GM21529 (cell line): ENCODE measurements at regions not wholly inside any gene's neighbourhood (a gene's known extent, or its start where the extent isn't known, plus 50 kb on each side); places are given as distances from the start of the nearest gene placed in this dataset.

ENCODE experiments used
- ATAC-seq: cut with Tn5 transposase; IDR thresholded peaks from one replicate; pipeline ENCODE4 v1.9.1; 2021; ENCODE audit not compliant: unreplicated experiment

DNA sequence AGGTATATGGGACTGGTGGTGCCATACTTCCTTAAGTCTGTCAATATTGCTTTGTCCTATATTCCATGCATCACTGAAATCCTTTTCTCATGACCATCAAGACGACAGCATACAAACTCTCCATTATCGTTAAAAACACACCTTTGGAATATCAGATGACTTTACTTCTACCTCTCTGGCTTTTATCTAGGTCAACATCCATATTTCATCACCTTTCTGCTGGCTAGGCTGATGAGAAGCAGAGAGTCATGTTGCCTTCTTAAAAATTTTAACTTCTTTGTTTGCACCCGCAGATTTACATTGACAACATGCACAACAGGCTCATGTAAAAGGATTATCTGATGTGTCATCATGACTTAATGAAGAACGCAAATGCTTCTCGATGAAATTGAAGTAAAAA is 771.4 kb downstream of the OLFM4 start:
- ATAC-seq = no peak

DNA sequence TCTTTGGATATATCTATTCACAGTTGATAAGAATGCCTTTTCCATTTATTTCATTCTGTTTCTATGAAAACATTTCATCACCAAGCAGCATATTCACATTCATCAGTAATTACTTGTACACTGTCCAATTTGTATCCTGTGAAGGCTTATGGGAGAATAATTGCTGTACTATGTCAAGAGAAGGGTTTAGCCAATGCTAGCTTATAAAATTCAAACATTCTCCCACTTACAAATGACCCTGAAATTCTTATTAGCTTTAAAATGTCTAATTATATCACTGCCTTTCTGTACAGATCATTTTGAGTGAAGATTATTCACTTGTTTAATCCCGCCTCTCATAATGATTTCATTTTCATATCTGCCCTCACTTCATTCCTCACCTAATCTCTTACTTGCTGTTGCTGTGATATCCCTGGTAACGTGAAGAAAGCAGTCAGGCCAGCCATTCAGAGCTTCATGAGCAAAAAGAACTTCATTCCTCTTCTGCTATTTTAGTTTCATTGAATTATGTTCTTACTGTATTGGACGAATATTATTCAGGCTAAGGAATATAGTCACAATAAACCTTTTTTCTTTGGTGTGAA is 778.7 kb downstream of the OLFM4 start:
- no peak for ATAC-seq

DNA sequence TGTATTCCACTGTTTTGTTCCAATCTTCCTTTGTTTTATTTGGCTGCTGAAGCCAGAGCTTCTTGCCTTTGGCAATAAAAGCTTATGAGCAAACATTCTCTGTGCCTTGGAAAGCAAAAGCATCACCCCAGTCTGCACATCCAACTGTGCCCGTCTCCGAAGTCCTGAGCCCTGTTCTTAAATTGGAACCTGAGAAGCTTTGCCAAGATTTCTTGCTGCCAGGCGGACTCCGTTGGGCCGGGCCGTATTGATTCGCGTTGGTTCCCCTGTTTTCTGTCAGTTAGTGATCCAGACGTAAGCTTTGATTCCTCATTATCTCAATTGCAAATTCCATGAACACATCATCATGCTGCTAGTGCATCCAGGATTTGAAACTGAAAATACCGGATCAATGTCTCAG is 793.0 kb downstream of the OLFM4 start:
- ATAC-seq = no peak

DNA sequence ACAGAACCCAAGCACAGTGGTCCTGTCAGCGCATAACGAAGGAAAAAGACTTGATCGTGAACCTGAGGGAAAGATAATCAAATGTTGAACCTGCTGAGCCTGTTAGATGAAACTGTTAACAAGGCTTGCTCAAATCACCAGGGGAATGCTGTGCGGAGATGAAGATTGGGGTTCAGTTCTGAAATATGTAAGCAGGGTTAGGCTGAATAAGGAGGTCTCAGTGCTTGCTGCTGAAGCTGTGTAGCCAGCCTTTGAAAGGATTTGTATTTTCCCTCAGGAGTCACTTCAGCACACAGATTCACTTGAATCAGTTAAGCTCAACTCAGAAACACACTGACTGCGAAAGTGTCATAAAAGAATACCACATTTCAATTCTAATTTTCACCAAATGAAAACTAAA is 793.5 kb downstream of the OLFM4 start:
- no peak for ATAC-seq

DNA sequence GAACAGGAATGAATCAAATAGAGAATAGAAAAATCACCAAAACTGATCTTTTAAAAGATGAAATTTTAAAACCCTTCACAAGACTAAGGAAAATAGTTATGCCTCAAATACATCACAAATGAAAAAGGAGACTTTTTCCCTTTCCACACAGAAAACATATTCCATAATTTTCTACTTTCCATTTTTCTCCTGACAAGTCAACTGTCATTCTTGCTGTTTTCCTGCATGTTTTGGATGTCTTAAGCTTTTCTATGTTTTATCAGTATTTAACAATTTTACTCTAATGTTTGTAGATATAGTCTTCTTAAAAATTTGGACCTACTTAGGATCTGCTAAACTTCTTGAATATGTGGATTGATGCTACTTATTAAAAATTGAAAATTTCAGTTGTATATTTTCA is 810.8 kb downstream of the OLFM4 start:
- no peak for ATAC-seq

DNA sequence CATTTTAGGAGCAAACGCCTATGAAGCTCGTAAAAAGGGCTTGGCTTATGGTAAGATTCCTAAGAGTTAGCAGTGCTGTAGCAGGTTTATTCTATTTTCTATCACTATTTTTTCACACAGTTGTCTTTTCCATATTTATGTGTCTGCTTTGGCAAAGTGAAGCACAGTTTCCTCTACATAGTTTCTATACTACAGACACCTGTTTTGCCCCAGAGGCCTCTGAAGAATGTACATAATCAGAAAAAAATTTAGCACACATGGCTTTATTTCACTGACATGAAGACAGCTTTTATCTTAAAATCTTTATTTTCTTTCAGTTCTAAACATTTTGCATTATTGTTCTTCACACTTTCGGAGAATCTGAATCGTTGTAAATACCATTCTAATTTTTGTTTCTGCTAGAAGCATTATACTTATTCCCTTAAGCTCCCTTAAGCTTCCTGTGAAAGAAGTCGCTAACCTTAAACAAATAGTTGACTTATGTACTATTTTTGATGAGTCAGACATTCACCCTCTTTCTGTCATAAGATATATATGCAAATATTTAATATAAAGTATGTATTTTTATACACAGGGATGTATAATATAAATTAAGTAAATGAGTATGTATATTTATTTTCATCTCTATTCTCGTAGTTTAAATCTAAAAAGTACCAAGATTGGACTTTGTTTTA is 816.0 kb downstream of the OLFM4 start:
- ATAC-seq = no peak

DNA sequence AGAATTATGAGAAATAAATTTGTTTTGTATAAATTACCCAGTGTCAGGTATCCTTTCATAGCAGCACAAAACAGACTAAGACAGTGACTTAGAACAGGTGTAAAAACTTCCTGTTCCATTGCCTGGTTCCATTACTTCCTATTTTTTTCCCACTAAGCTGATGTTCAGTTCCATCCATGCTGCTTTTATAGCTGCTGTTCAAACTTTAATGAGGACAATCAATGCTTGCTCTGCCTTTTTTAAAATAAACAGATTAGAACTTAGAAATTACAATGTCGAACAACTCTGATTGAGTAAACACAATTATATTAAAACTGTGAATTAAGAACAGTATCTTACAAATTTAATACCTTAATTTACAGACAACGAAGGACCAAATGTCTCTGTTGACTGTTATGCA is 818.9 kb downstream of the OLFM4 start:
- no peak for ATAC-seq

DNA sequence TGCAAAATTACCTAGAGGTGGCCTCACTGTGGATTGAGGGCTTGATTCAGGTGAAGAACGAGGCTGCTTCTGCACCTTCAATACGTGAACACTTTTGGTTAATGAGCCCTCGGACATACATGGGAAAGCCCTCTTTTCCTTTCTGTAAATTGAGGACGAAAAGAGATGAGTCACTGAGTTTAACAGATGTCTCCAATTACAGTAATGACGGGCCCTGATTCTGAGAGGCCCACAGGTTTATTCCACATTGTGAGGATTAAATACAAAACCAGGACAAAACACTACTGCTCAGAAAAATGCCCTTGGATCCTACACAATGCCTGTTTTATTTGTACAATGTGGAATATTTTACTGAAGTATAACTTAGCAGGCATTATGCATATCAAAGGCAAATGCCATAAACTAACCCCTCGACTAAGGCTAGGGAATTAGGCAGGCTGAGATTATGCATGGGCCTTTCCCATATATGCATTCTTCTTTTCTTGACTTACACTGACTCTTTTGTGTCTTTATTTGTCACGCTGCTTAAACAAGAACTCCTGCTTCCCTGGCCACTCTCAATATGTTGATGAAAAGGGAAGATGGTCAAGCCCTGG is 819.9 kb downstream of the OLFM4 start:
- ATAC-seq = no peak

DNA sequence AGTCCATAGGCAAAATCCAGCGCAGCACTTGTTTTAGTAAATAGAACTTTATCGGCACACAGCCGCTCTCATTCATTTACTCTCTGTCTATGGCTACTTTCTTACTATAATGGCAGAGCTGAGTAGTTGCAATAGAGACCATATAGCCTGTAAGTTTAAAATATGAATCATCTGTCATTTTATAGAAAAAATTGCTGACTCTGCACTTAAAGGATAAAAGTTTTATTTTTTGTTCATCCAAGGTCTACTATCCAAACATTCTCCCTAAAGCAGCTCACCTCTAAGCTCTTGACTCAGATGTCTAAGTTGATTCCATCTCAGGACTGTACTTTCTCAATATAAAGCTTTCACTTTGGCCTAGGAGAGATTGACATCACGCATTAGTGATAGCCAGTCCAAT is 825.7 kb downstream of the OLFM4 start:
- no peak for ATAC-seq

DNA sequence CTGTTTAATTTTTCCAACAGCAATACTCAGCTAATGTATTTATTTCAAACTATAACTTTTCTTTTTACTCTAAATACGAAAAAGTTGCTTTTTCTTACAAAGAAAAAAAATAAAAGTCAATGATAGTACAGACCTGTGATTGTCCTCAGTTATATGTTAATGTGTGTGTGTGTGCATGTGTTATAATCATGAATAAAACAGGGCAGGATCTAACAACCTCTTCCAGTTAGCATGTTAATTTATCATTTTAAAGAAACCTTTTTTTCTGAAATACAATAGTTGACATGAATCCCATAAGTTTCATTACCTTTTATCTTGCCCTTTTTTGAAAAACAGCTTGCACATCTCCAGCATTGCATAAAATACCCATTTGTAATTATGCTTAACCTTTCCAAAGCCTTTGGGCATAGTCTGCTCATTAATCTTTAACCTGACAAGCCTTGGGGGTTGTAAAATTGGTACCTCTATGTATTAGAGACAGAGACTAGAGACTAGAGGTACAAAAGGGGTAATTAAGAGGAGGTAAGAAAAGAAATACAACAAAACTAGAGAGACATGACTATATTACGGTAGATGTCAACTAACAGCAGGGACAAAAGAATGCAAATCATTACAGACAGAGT is 828.1 kb downstream of the OLFM4 start:
- no peak for ATAC-seq

DNA sequence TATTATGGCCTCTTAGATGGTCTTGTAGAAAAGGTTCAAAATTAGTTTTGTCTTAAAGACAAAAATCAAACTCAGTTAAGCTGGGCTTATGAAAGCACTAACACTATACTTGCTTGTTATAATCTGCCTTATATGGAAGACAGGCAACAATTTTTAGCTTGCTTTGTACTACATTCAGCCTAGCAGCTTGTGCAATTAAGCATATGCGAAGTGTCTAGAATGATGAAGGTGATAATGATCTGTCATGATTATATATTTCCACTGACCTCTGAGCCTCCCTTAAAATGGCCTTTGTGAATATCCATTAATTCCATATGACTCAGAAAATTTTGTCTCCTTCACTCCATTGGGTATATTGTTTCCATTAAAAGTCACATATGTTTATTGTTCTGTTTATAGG is 834.9 kb downstream of the OLFM4 start:
- ATAC-seq = no peak

DNA sequence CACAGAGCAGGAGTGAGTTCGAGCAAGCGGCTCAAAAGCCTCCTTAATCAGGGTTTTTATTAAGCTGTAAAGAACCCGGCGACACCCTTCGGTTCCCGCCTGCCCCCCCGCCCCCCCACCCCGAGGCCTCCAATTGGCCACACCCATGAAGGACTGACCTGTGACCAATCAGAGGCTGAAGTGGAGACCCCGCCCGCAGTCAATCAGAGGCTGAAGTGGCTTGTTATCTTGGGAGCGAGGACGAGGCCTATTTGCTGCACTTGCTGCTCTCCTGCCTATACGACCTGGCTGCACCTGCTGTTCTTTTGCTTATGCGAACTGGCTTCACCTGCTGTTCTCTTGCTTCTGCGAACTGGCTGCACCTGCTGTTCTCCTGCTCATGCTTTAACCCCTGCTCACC is 844.9 kb downstream of the OLFM4 start:
- ATAC-seq = no peak

DNA sequence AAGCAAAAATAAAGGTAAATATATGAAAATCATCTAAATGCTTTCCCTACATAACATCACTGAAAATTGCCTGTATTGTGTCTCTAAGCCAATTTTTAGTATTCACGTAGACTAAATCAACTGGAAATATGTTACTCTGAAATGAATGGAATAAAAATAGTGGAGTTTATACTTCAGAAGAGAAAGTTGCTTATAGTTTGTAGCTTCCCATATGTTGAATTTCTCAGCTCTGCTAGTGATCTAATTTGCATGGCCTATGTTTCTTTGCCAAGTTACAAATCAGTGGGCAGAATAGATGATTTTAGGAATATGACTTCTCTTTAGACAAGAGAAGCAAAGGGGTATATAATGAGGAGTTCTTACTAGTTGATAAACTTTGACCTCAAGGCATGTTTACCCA is 850.2 kb downstream of the OLFM4 start:
- ATAC-seq = no peak

DNA sequence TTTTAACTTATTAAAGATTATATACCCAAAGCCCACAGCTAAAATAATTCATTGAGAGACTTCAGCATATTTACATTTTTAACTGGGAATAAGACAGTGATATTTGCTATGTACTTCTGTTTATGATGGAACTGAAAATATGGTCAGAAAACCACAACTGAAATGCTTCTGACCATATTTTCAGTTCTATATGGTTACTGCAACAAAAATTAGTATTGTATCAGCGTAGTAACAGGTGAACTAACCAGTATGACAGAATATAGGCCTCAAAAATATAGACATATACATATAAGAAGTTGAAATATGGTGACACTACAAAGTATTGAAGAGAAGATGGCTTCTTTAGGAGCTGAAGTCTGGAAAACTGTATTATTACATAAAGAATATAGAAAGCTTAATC is 857.4 kb downstream of the OLFM4 start:
- no peak for ATAC-seq

DNA sequence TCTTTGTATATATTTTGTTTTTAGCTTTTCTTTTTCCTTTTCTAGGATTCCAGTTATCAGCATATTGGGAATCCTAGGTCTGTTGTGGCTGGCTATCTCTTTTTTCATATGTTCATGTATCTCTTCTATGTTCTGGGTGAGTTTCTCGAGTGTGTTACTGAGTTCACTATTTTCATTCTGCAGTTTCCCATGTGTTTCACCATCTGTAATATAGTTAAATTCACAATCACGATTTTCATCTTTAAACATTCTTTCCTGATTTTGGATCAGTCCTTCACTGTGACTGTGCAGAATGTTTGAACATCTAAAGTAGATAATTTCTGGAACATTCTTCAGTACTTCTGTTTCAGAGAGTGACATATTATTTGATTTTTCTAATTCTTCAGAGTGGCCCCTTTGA is 862.1 kb downstream of the OLFM4 start:
- ATAC-seq = no peak

DNA sequence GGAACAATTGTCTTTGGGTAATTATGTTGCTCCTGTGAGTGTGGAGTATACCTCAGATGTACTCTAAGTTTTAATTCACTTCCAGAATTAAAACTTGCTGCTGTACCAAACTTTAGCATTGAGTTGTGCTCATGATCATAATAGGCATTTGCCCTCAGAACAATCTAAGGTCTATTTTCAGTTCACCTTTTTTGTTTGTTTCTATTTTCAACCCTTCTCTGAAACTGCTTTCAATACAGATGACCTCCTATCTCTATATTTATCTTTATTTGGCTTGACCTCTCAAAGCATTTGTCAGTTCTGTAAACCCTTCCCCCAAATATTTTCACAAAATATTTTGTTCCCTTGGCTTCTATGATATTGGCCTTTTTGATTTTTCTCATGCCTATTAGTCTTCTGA is 873.0 kb downstream of the OLFM4 start:
- no peak for ATAC-seq

DNA sequence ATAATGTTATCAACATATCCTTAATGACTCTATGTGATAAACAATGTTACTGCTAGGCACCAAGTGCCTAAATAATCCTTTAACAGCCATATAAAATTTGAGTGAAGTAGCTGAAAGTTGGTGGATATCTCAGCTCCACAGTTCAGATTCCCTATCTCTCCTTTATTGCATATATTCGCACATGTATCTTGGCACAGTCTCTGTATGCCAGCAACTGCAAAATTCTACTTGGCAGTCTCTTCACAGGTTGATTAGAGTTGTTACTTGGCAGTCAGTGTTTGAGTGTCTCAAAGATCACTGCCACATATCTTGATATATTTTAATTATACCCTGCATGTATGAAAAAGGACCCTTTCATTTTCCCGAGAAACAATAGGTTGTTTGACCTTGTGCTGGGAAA is 879.3 kb downstream of the OLFM4 start:
- no peak for ATAC-seq

DNA sequence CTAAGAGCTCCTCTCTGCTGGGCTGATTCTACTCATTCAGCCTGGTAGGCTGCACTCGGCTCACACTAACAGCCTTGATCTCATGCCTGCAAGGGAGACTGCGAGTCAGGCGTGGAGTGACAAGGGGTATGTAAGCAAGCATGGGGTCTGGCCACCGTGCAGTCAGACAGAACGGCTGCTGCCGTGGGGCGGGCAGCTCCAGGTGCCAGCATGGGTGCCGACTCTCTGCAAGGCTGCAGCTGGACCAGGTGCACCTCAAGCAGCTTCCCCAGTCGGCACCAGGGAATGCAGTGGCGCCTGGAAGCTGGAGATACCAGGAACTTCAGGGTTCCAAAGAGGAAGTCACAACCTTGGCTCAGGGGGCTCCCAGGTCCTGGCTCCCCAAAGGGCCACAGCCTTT is 892.3 kb downstream of the OLFM4 start:
- no peak for ATAC-seq

DNA sequence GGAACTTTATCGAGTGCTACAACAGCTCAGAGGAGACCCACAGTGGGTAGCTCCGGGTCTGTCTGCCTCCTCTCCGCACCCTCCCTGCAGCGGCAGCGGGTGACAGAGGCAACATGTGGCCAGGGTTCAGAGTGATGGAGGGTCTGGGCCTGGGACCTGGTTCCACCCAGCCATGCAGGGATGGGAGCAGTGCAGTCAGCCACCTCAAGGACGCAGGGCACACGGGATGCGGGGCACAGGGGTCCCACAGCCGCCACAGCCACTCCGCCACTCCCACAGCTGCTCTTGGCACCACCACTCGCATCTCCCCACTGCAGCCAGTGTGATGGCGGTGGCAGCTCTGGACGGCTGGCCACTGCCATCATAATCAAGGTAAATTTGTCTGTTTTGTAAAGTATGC is 892.9 kb downstream of the OLFM4 start:
- ATAC-seq = no peak

DNA sequence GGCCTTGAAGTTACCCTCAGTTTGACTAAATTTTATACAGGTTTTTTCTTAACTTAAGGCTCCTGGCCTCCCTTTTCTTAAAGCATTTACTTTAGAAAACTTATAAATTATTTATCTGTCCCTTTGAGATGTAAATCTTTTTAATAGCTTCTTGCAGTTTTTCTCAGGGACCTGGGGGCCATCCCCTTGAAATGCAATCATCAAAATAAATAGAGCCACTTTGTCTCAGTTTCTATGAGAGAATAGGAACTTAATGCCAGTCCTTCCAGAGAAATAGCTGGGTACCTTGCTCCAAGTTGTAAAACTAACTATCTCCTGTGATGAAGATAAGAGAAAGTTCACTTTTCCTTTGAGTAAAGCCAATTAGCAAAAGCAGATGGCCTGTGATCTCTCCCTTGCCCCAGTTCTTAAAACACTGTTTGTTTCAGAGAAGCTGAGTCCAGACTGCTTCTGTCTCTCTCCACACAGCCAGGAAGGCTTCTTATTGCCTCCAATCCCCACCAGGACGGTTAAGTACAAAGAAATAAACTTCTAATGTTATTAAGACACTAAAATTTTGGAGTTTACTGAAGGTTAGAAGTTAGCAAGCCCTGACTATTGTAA is 913.1 kb downstream of the OLFM4 start:
- no peak for ATAC-seq

DNA sequence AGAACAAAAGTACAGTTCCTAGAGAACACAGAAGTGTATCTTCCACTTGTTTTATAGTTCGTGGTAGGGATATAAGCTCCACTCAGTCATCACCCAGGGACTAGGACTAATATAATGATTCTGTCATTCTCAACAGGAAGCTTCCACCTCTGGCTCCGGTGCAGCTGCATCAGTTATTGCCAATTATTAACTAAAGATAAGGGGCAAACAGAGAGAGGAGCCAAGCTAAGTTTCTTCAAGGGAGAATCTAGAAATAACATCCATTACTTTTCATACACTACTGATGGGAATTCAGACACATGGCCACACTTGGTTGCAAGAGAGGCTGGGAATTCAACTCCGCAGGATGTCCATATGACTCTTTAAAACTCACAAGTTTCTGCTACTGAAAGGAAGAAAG is 917.9 kb downstream of the OLFM4 start:
- ATAC-seq = no peak

DNA sequence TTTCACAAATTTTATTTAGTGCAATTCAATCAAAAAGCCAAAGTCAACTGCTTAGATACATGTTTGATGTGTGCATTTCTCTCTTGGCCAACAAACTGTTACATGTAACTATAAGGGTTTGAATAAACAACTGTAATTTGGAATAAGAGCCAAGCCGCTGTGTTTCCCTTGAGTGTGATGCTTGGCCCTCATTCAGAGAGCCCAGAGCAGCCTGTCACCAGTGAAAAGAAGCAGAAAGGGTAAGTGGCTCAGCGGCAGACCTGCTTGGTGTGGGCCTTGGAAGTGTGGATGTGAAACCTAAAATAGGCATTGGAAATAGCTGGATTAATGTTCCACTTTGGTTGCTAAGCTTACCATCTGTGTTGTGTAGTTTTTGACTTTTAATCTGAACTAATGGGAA is 924.6 kb downstream of the OLFM4 start:
- no peak for ATAC-seq
